ENCODE measurements at regions not wholly inside any gene's neighbourhood (a gene's known extent, or its start where the extent isn't known, plus 50 kb on each side); places are given as distances from the start of the nearest gene placed in this dataset.
"Not testable (repeated sequence)": the region's sequence is repeated elsewhere in the genome, so short reads cannot be mapped to it uniquely, and the experiment has no call there.

DNA sequence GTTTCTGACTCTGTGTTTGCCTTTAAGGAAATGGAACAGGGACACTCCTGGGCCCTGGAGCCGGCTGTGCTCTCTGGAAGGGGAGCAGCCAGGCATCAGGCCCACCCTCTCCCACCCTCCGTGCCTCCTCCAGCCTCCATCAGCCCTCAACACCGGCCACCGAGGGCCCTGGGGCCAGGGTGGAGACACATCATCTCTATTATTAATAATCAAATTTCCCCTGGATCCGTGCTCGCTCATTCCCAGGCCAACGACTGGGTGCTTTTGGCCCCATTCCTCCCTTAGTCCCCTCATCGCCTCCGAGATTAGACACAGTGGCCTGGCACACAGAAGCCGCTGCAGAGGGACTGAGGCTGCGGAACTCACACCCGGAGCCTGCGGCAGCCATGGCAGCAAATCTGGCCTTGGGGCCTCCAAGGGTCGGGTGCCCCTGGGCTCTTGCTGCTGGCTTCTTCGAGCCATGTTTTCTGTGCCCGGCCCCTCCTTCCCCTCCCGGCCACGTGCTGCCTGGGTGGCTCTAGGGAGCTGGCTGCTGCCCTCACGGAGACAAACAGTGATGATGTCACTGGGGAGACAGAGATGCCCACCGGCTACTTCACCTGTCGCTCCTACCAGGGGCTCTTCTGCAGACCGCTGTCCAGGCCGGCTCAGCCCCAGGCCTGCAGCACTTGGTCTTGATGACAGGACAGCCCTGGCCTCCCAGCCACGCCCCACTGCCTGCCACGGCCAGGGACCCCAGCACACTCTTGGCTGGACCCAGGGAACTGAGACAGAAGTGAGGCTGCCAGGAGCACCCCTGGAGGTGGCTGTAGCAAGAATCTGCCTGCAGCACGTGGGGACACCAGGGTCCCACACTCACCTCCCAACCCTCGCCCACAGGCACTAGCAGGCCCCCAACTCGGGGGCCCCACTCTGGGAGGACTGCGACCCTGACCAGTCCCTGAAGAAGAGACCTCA, 76.6 kb upstream of the PPP1R26 start:
- Histone ChIP-seq H3K4me3 (no peak overlapping the region), H3K36me3 (ENCODE audit: low read depth, missing control alignments) (no peaks in the 10 kb centered on the region), H3K27me3 (no peaks in the 10 kb centered on the region), H3K27ac (no peak overlapping the region), H3K9me3 (no peaks in the 10 kb centered on the region), H3K4me1 (no peaks in the 10 kb centered on the region)
- DNase-seq: no peak
- intact Hi-C loops (cut with DNase I; ENCODE audit: low total_unique reads): no loop called here
- TF ChIP-seq POLR2A (IDR thresholded peaks at IDR 0.05): no peak
- TF ChIP-seq, protein P1, sequence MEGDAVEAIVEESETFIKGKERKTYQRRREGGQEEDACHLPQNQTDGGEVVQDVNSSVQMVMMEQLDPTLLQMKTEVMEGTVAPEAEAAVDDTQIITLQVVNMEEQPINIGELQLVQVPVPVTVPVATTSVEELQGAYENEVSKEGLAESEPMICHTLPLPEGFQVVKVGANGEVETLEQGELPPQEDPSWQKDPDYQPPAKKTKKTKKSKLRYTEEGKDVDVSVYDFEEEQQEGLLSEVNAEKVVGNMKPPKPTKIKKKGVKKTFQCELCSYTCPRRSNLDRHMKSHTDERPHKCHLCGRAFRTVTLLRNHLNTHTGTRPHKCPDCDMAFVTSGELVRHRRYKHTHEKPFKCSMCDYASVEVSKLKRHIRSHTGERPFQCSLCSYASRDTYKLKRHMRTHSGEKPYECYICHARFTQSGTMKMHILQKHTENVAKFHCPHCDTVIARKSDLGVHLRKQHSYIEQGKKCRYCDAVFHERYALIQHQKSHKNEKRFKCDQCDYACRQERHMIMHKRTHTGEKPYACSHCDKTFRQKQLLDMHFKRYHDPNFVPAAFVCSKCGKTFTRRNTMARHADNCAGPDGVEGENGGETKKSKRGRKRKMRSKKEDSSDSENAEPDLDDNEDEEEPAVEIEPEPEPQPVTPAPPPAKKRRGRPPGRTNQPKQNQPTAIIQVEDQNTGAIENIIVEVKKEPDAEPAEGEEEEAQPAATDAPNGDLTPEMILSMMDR (IDR thresholded peaks at IDR 0.05): no peak
- WGBS, 2 donors: 83 to 88% methylated on average over 15 to 29 of the region's 29 CpGs

DNA sequence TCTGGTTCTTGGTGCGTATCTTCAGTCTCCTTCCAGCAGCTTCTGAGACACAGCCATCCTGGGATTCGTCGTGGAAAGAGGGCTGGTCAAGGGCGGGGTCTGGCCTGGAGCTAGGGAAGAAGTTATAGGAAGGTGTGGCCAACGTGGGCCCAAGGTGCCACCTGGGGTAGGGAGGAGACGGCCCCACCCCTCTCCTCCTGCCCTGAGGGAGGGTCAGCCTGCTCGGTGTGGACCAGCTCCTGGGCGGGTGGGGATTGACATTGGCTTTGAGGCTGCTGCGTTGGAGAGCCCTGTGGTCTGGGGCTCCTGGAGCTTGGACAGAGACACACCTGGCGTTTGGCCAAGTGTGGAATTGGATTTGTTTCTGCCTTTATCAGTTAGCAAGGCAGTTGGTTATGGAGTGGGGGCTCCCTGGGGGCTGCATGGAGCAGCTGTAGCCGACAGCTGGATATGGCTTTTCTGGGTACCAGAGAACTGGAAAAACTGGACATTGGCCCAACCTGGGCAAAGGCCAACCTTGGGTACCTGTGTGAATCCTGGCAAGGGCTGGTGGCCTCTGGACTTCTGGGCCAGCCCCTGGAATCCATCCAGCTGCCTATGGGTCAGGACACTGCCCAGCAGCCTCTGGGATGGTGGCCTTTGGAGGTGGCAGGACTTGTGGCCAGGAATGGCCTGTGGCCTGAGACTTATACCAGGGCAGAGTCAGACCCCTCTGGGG, 75.7 kb upstream of the PPP1R26 start:
- Histone ChIP-seq H3K36me3 (ENCODE audit: low read depth, missing control alignments) (no peaks in the 10 kb centered on the region), H3K4me1 (no peaks in the 10 kb centered on the region), H3K27ac (no peak overlapping the region), H3K4me3 (no peak overlapping the region), H3K27me3 (no peaks in the 10 kb centered on the region), H3K9me3 (no peaks in the 10 kb centered on the region)
- no peak for DNase-seq
- 61 to 64% methylated on average over 11 of the region's 11 CpGs for WGBS, 2 donors
- intact Hi-C loops (cut with DNase I; ENCODE audit: low total_unique reads): no loop called here
- TF ChIP-seq, protein P1 (IDR thresholded peaks at IDR 0.05): no peak
- TF ChIP-seq POLR2A (IDR thresholded peaks at IDR 0.05): no peak

DNA sequence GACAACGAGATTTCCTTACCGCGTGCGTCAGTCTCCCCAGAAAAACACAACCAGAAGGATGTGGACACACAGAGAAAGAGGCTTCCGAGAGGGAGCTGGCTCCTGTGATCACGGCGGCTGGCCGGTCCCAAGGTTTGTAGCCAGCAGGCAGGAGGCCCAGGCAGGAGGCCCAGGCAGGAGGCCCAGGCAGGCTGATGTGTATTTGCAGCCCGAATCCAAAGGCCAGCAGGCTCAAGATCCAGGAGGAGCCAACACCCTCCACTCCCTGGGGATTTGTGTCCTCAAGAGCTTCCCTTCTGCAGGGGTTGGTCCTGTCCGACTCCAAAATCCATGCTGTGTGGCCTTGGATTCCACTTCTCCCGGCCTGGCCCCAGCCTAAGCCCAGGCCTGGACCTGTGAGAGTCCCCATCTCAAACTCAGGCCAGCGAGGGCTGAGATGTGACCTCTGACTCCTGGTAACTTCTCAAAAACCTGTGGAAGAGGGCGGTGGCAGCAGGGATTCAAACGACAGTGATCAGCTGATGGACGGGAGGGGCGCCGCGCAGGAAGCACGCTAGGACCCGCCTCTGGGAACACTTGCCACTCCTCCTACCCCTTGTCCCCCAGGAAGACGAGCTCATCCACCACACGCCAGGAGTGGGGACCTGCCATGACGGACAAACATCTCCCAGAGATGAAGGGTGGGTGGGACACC, 75.0 kb upstream of the PPP1R26 start:
- intact Hi-C loops (cut with DNase I; ENCODE audit: low total_unique reads): no loop called here
- H3K36me3 ChIP-seq (ENCODE audit: low read depth, missing control alignments): no peaks in the 10 kb centered on the region
- no peaks in the 10 kb centered on the region for H3K27me3 ChIP-seq
- H3K4me1 ChIP-seq: no peaks in the 10 kb centered on the region
- H3K27ac ChIP-seq: no peak overlapping the region
- TF ChIP-seq, protein P1 (IDR thresholded peaks at IDR 0.05): no peak
- no peak for TF ChIP-seq POLR2A (IDR thresholded peaks at IDR 0.05)
- H3K9me3 ChIP-seq: no peaks in the 10 kb centered on the region
- no peak overlapping the region for H3K4me3 ChIP-seq
- WGBS, 2 donors: 90 to 92% methylated on average over 10 to 23 of the region's 23 CpGs
- DNase-seq: no peak

DNA sequence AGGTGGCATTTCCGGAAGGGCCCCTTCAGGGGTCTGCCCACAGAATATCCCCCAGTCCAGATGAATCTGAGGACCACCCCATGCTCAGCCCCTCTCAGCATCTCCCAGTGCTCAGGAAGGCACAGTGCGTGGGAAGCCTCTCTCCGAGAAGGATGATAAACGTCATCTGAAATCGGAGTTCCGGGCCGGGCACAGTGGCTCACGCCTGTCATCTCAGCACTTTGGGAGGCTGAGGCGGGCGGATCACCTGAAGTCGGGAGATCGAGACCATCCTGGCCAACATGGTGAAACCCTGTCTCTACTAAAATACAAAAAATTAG, 74.5 kb upstream of the PPP1R26 start:
- H3K27me3 ChIP-seq; H3K4me3 ChIP-seq; intact Hi-C loops (cut with DNase I; ENCODE audit: low total_unique reads); H3K9me3 ChIP-seq; H3K36me3 ChIP-seq (ENCODE audit: low read depth, missing control alignments); H3K27ac ChIP-seq; DNase-seq; H3K4me1 ChIP-seq: not testable (repeated sequence)
- WGBS, 2 donors: 94 to 95% methylated on average over 11 to 12 of the region's 12 CpGs
